H9 (cell line): ENCODE measurements at regions not wholly inside any gene's neighbourhood (a gene's known extent, or its start where the extent isn't known, plus 50 kb on each side); places are given as distances from the start of the nearest gene placed in this dataset.
A peak's percentile ranks its signal among the peaks of the same experiment; 100 is the strongest.
"Not testable (repeated sequence)": the region's sequence is repeated elsewhere in the genome, so short reads cannot be mapped to it uniquely, and the experiment has no call there.

Source experiments
- DNase-seq: peaks from one replicate; pipeline ENCODE4 v3.0.0-alpha.2; 2017
- H2AFZ ChIP-seq: one replicate; pipeline ENCODE4 v1.6.1; 2013; ENCODE audit warnings: mild to moderate bottlenecking, low read length, control low read depth, moderate library complexity
- H2AK5ac ChIP-seq: 2 replicates; pipeline ENCODE4 v1.6.1; 2013; ENCODE audit warnings: low read length, control low read depth, mixed read lengths; ENCODE audit not compliant: insufficient read length
- H2BK120ac ChIP-seq: one replicate; pipeline ENCODE4 v1.6.1; 2013; ENCODE audit warnings: low read depth, mild to moderate bottlenecking, low read length, control low read depth, inconsistent platforms; ENCODE audit not compliant: poor library complexity, severe bottlenecking
- H2BK12ac ChIP-seq: 2 replicates; pipeline ENCODE4 v1.6.1; 2013; ENCODE audit warnings: low read length, control low read depth, mixed read lengths, low read depth; ENCODE audit not compliant: insufficient read length
- H2BK15ac ChIP-seq: 2 replicates; pipeline ENCODE4 v1.6.1; 2013; ENCODE audit warnings: low read depth, low read length, control low read depth
- H2BK20ac ChIP-seq: one replicate; pipeline ENCODE4 v1.6.1; 2013; ENCODE audit warnings: low read depth, mild to moderate bottlenecking, low read length, control low read depth, inconsistent platforms; ENCODE audit not compliant: poor library complexity, severe bottlenecking
- H2BK5ac ChIP-seq: 2 replicates; pipeline ENCODE4 v1.6.1; 2013; ENCODE audit warnings: low read length, control low read depth, mixed read lengths; ENCODE audit not compliant: insufficient read length
- H3K14ac ChIP-seq: 2 replicates; pipeline ENCODE4 v1.6.1; 2013; ENCODE audit warnings: low read length, control low read depth; ENCODE audit not compliant: insufficient read depth
- H3K18ac ChIP-seq: 2 replicates; pipeline ENCODE4 v1.6.1; 2013; ENCODE audit warnings: low read depth, mild to moderate bottlenecking, mixed read lengths, low read length, control low read depth; ENCODE audit not compliant: insufficient read length
- H3K23ac ChIP-seq: 2 replicates; pipeline ENCODE4 v1.6.1; 2013; ENCODE audit warnings: low read length, control low read depth, mixed read lengths, low read depth; ENCODE audit not compliant: insufficient read length
- H3K23me2 ChIP-seq: 2 replicates; pipeline ENCODE4 v1.6.1; 2013; ENCODE audit warnings: low read depth, mild to moderate bottlenecking, mixed read lengths, low read length, control low read depth; ENCODE audit not compliant: insufficient read length, poor library complexity, severe bottlenecking
- H3K27ac ChIP-seq: 2 replicates; pipeline ENCODE4 v1.5.1; 2013; ENCODE audit warnings: low read length, control low read depth, mixed read lengths, low read depth; ENCODE audit not compliant: insufficient read length
- H3K27me3 ChIP-seq: 2 replicates; pipeline ENCODE4 v1.6.1; 2013; ENCODE audit warnings: low read length, control low read depth, inconsistent platforms; ENCODE audit not compliant: insufficient read depth
- H3K4ac ChIP-seq: 2 replicates; pipeline ENCODE4 v1.6.1; 2013; ENCODE audit warnings: low read depth, mild to moderate bottlenecking, control low read depth, inconsistent platforms, low read length, moderate library complexity
- H3K4me1 ChIP-seq: 2 replicates; pipeline ENCODE4 v1.6.1; 2013; ENCODE audit warnings: low read length, control low read depth, inconsistent platforms; ENCODE audit not compliant: insufficient read depth
- H3K4me2 ChIP-seq: 2 replicates; pipeline ENCODE4 v1.6.1; 2013; ENCODE audit warnings: low read length, control low read depth, mixed read lengths; ENCODE audit not compliant: insufficient read length, insufficient read depth
- H3K56ac ChIP-seq: 2 replicates; pipeline ENCODE4 v1.6.1; 2013; ENCODE audit warnings: low read depth, mild to moderate bottlenecking, mixed read lengths, low read length, control low read depth; ENCODE audit not compliant: insufficient read length
- H3K79me1 ChIP-seq: 2 replicates; pipeline ENCODE4 v1.6.1; 2013; ENCODE audit warnings: low read depth, mild to moderate bottlenecking, moderate library complexity, low read length, control low read depth, inconsistent platforms; ENCODE audit not compliant: insufficient read depth, poor library complexity, severe bottlenecking
- H3K79me2 ChIP-seq: 2 replicates; pipeline ENCODE4 v1.6.1; 2013; ENCODE audit warnings: low read length, control low read depth, inconsistent platforms; ENCODE audit not compliant: insufficient read depth
- H3K9ac ChIP-seq: 2 replicates; pipeline ENCODE4 v1.6.1; 2013; ENCODE audit warnings: low read length, control low read depth, mixed read lengths; ENCODE audit not compliant: insufficient read length; ENCODE audit errors: extremely low read depth
- H3K9me3 ChIP-seq: one replicate; pipeline ENCODE4 v1.6.1; 2013; ENCODE audit warnings: low read depth, low read length, inconsistent platforms; ENCODE audit not compliant: control insufficient read depth
- H3T11ph ChIP-seq: one replicate; pipeline ENCODE4 v1.6.1; 2013; ENCODE audit warnings: mild to moderate bottlenecking, low read length, control low read depth, inconsistent platforms
- H4K20me1 ChIP-seq: one replicate; pipeline ENCODE4 v1.6.1; 2013; ENCODE audit not compliant: control insufficient read depth, insufficient read length, insufficient read depth
- H4K5ac ChIP-seq: 2 replicates; pipeline ENCODE4 v1.6.1; 2013; ENCODE audit warnings: low read depth, mild to moderate bottlenecking, mixed read lengths, low read length, control low read depth; ENCODE audit not compliant: insufficient read length
- H4K8ac ChIP-seq: replicated peaks from 2 replicates; pipeline ENCODE4 v1.6.1; 2013; ENCODE audit warnings: low read length, control low read depth, mixed read lengths, low read depth; ENCODE audit not compliant: insufficient read length
- H4K91ac ChIP-seq: 2 replicates; pipeline ENCODE4 v1.6.1; 2013; ENCODE audit warnings: low read depth, mild to moderate bottlenecking, moderate library complexity, mixed read lengths, low read length, control low read depth; ENCODE audit not compliant: insufficient read length
- H3K27ac Mint-ChIP-seq, 3 experiments: 2 replicates in 2 of 3; 3 replicates in 1 of 3; pipeline ENCODE4 v1.8.0; 2020 to 2021; ENCODE audit warnings: mixed read lengths in 3 of 3, mild to moderate bottlenecking in 1 of 3, moderate library complexity in 1 of 3
- H3K27me3 Mint-ChIP-seq: 2 replicates; pipeline ENCODE4 v1.8.0; 2021; ENCODE audit warnings: low read depth, mild to moderate bottlenecking, moderate library complexity, mixed read lengths
- H3K36me3 Mint-ChIP-seq, 3 experiments: 2 replicates in 2 of 3; 3 replicates in 1 of 3; pipeline ENCODE4 v1.8.0; 2020 to 2021; ENCODE audit warnings: low read depth in 3 of 3, mixed read lengths in 3 of 3; ENCODE audit not compliant: insufficient read depth in 1 of 3
- H3K4me1 Mint-ChIP-seq, 2 experiments: 2 replicates each; pipeline ENCODE4 v1.8.0; 2020; ENCODE audit warnings: mixed read lengths in 2 of 2
- H3K4me3 Mint-ChIP-seq, 2 experiments: 2 replicates in 1 of 2; 3 replicates in 1 of 2; pipeline ENCODE4 v1.8.0; 2020 to 2021; ENCODE audit warnings: mild to moderate bottlenecking in 2 of 2, mixed read lengths in 2 of 2, moderate library complexity in 1 of 2
- H3K9me3 Mint-ChIP-seq, 2 experiments: 2 replicates in 1 of 2; 3 replicates in 1 of 2; pipeline ENCODE4 v1.8.0; 2020; ENCODE audit warnings: mild to moderate bottlenecking in 2 of 2, mixed read lengths in 2 of 2, moderate library complexity in 1 of 2
- WGBS: extraction: QIAGEN DNeasy Blood & Tissue Kit; methylation state at CpG from one replicate; pipeline ENCODE4 v1.1.7; 2013; ENCODE audit warnings: missing lambda C conversion rate, low lambda C conversion rate, mixed read lengths; ENCODE audit not compliant: insufficient read length; ENCODE audit errors: extremely low coverage; 5-methylcytosine and 5-hydroxymethylcytosine counted together

- H3K27ac ChIP-seq, H3K18ac ChIP-seq, H3K14ac ChIP-seq, H2BK5ac ChIP-seq, H3K4ac ChIP-seq, H3K56ac ChIP-seq, H3T11ph ChIP-seq, H4K8ac ChIP-seq, H2BK120ac ChIP-seq, H3K9me3 ChIP-seq, H3K36me3 Mint-ChIP-seq, H3K23ac ChIP-seq, H4K91ac ChIP-seq, H3K27me3 Mint-ChIP-seq, H2BK12ac ChIP-seq, H2BK15ac ChIP-seq, H2AFZ ChIP-seq, H3K79me2 ChIP-seq, H3K9ac ChIP-seq, H2AK5ac ChIP-seq, H4K5ac ChIP-seq, H3K4me2 ChIP-seq, H3K4me3 Mint-ChIP-seq, H3K9me3 Mint-ChIP-seq, H3K27me3 ChIP-seq, H3K27ac Mint-ChIP-seq, DNase-seq, H3K4me1 ChIP-seq, H4K20me1 ChIP-seq, H3K23me2 ChIP-seq, H3K79me1 ChIP-seq, H2BK20ac ChIP-seq: not testable (repeated sequence)
- peaks cover 24 to 26% of the 10 kb centered on the region in 2 experiments for H3K4me1 Mint-ChIP-seq
- no CpG with 5 or more reads among the region's 5 CpGs for WGBS
These were observed 70.8 kb upstream of the GBA3 start for GRCh38 chr4:22621970-22622369.

- not testable (repeated sequence) for H4K5ac ChIP-seq, H2BK15ac ChIP-seq, H3K9ac ChIP-seq, H2BK12ac ChIP-seq, H2AFZ ChIP-seq, H2BK120ac ChIP-seq, H3K9me3 ChIP-seq, H3K18ac ChIP-seq, H3K4me2 ChIP-seq, H2BK5ac ChIP-seq, H3K4me3 Mint-ChIP-seq, H3K56ac ChIP-seq, H3K23ac ChIP-seq, H4K20me1 ChIP-seq, H3K36me3 Mint-ChIP-seq, H2AK5ac ChIP-seq, H3T11ph ChIP-seq, H3K79me2 ChIP-seq, H3K4ac ChIP-seq, H3K23me2 ChIP-seq, H3K27me3 Mint-ChIP-seq, H3K27me3 ChIP-seq, H3K14ac ChIP-seq, H3K27ac ChIP-seq, DNase-seq, H3K79me1 ChIP-seq, H2BK20ac ChIP-seq, H3K9me3 Mint-ChIP-seq, H3K4me1 ChIP-seq, H4K91ac ChIP-seq, H4K8ac ChIP-seq
- Mint-ChIP-seq H3K27ac (peak overlapping the region in 1 of 3 experiments; percentile 43; a peak in 1 of 7 replicates), H3K4me1 (peaks cover 10 to 16% of the 10 kb centered on the region in 2 experiments)
- WGBS = no CpG with 5 or more reads among the region's 5 CpGs
These were observed 68.7 kb upstream of the GBA3 start for GRCh38 chr4:22624002-22624401.
